ENCODE measurements at regions not wholly inside any gene's neighbourhood (a gene's known extent, or its start where the extent isn't known, plus 50 kb on each side); places are given as distances from the start of the nearest gene placed in this dataset.

DNA sequence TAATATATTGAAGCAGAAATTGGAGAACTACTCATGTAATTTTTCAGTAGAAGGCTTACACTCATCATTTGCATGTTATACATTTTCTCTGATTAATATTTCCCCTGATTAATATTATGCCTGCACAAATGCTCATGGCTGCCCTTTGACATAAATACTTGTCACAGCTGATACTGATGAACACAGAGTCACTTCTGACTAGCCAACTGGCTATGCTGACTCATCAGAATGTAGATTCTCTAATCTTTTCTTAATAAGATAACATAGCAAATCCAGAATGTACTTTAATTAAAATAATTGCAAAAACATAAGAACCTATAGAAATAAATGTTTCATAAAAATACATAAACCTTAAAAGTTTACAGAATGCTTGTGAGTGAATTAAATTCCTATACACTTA is 52.4 kb upstream of the C4orf54 start:
- TF ChIP-seq, protein P1, sequence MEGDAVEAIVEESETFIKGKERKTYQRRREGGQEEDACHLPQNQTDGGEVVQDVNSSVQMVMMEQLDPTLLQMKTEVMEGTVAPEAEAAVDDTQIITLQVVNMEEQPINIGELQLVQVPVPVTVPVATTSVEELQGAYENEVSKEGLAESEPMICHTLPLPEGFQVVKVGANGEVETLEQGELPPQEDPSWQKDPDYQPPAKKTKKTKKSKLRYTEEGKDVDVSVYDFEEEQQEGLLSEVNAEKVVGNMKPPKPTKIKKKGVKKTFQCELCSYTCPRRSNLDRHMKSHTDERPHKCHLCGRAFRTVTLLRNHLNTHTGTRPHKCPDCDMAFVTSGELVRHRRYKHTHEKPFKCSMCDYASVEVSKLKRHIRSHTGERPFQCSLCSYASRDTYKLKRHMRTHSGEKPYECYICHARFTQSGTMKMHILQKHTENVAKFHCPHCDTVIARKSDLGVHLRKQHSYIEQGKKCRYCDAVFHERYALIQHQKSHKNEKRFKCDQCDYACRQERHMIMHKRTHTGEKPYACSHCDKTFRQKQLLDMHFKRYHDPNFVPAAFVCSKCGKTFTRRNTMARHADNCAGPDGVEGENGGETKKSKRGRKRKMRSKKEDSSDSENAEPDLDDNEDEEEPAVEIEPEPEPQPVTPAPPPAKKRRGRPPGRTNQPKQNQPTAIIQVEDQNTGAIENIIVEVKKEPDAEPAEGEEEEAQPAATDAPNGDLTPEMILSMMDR (IDR thresholded peaks at IDR 0.05), result no peak
- H3K4me1 ChIP-seq, result no peaks in the 10 kb centered on the region
- intact Hi-C loops (cut with DNase I), result no loop called here

DNA sequence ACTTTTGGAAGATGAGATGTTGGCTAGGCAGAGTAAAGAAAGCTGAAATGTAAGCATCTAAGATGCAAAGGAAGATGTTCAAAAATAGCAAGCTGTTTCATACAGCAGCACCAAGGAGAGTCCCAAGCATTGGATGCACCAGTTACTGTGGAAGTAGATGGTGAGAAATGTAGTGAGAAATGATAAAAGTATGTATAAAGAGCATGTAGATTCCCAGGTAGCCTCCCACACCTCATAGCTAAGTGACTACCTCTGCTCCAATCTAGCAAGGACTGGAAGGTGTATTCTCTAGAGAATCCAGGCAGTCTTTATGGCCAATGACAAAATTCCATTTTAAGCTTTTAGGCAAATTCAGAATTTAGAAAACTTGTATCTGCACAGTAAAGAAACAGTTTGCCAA is 50.9 kb upstream of the C4orf54 start:
- ATAC-seq (no peak), DNase-seq (no peak)
- intact Hi-C loops (cut with DNase I), result no loop called here
- Histone ChIP-seq H3K4me1 (no peaks in the 10 kb centered on the region), H3K27ac (no peak overlapping the region), H3K9me3 (peaks cover 0 to 7% of the 10 kb centered on the region in 2 donors), H3K27me3 (no peaks in the 10 kb centered on the region), H3K4me3 (no peak overlapping the region), H3K36me3 (no peaks in the 10 kb centered on the region)
- TF ChIP-seq, protein P1 (IDR thresholded peaks at IDR 0.05), result no peak

More for the DNA sequence above, 52.4 kb upstream of the C4orf54 start:
- no peak overlapping the region for H3K27ac ChIP-seq
- no peak for DNase-seq
- no peak overlapping the region for H3K4me3 ChIP-seq
- no peaks in the 10 kb centered on the region for H3K27me3 ChIP-seq
- no peak for ATAC-seq
- no peaks in the 10 kb centered on the region for H3K36me3 ChIP-seq
- H3K9me3 ChIP-seq, result no peaks in the 10 kb centered on the region

Data from left lung (tissue), 4 donors.